Sigmoid colon (tissue), 6 donors: ENCODE measurements at regions not wholly inside any gene's neighbourhood (a gene's known extent, or its start where the extent isn't known, plus 50 kb on each side); places are given as distances from the start of the nearest gene placed in this dataset.

Experiments
- DNase-seq: peaks from one replicate; pipeline ENCODE4 v3.0.0-alpha.2; 2019
- H3K27ac ChIP-seq, 4 donors: fragments of 200-600 bp; sonication (generic); one replicate each; pipeline ENCODE4 v1.5.1; 2016 to 2019; ENCODE audit warnings: mild to moderate bottlenecking in 1 of 4
- H3K27me3 ChIP-seq, 3 donors: fragments of 200-600 bp; sonication (generic); one replicate each; pipeline ENCODE4 v1.5.1; 2019; ENCODE audit warnings: mild to moderate bottlenecking in 1 of 3
- H3K36me3 ChIP-seq, 4 donors: fragments of 200-600 bp; sonication (generic); one replicate each; pipeline ENCODE4 v1.5.1; 2016 to 2019
- H3K4me1 ChIP-seq, 4 donors: fragments of 200-600 bp; sonication (generic); one replicate each; pipeline ENCODE4 v1.5.1; 2017 to 2019
- H3K4me3 ChIP-seq, 4 donors: fragments of 200-600 bp; sonication (generic); one replicate each; pipeline ENCODE4 v1.5.1; 2017 to 2019; ENCODE audit warnings: mild to moderate bottlenecking in 2 of 4, moderate library complexity in 1 of 4
- H3K9me3 ChIP-seq, 4 donors: fragments of 200-600 bp in 3 of 4; sonication (generic) in 3 of 4; one replicate each; pipeline versions ENCODE4 v1.5.1 to v1.6.1; 2013 to 2019
- CTCF ChIP-seq, 4 experiments: fragments of 450-650 bp in 3 of 4; fragments of 200-600 bp in 1 of 4; IDR thresholded peaks; one replicate each; pipeline ENCODE4 v1.5.1; 2016 to 2019; ENCODE audit warnings: antibody characterized with exemption in 4 of 4, mild to moderate bottlenecking in 3 of 4, moderate library complexity in 2 of 4
- EP300 ChIP-seq, 4 donors: sonication (generic); formaldehyde crosslinking; IDR thresholded peaks; one replicate each; pipeline ENCODE4 v1.6.1; 2017; ENCODE audit warnings: antibody characterized with exemption in 4 of 4
- POLR2A ChIP-seq, 2 donors: fragments of 450-650 bp; IDR thresholded peaks; one replicate each; pipeline ENCODE4 v1.6.1; 2016; ENCODE audit warnings: antibody characterized with exemption in 2 of 2, mild to moderate bottlenecking in 2 of 2, moderate library complexity in 2 of 2
- POLR2AphosphoS5 ChIP-seq, 4 donors: sonication (generic); formaldehyde crosslinking; IDR thresholded peaks; one replicate each; pipeline ENCODE4 v1.6.1; 2017; ENCODE audit warnings: antibody characterized with exemption in 4 of 4
- WGBS, 2 donors: extraction: QIAGEN DNeasy Blood & Tissue Kit; methylation state at CpG; one replicate each; pipeline ENCODE4 v1.1.7; 2013; 5-methylcytosine and 5-hydroxymethylcytosine counted together
- intact Hi-C: fragments of 100-400 bp; cut with DNase I; formaldehyde crosslinking; loops from one replicate; pipeline ENCODE4 v1.15.1; 2023
- donor health status: healthy with polysubstance abuse.
- donor health status: healthy.

GRCh38 chr6:164911873-164912580, 397.4 kb downstream of the C6orf118 start:
- H3K9me3 ChIP-seq: peaks cover 0 to 3% (median 0%) of the 10 kb centered on the region in 4 donors
- no peak for TF ChIP-seq POLR2A (IDR thresholded peaks at IDR 0.05)
- TF ChIP-seq CTCF (IDR thresholded peaks at IDR 0.05): no peak
- TF ChIP-seq EP300 (IDR thresholded peaks at IDR 0.05): no peak
- TF ChIP-seq POLR2AphosphoS5 (IDR thresholded peaks at IDR 0.05): no peak
- WGBS, 2 donors: 48 to 51% methylated on average over 6 of the region's 6 CpGs

GRCh38 chr6:164911151-164911550, 398.3 kb downstream of the C6orf118 start:
- Histone ChIP-seq H3K36me3 (no peaks in the 10 kb centered on the region), H3K27ac (no peak overlapping the region), H3K4me1 (peaks cover 0 to 14% (median 8%) of the 10 kb centered on the region in 4 donors), H3K27me3 (no peaks in the 10 kb centered on the region), H3K4me3 (no peak overlapping the region), H3K9me3 (no peaks in the 10 kb centered on the region)
- TF ChIP-seq CTCF (IDR thresholded peaks at IDR 0.05) (no peak), POLR2A (IDR thresholded peaks at IDR 0.05) (no peak), EP300 (IDR thresholded peaks at IDR 0.05) (no peak), POLR2AphosphoS5 (IDR thresholded peaks at IDR 0.05) (no peak)
- DNase-seq: no peak
- intact Hi-C loops: no loop called here
- WGBS, 2 donors: 79 to 83% methylated on average over 2 of the region's 2 CpGs

More at GRCh38 chr6:164911873-164912580, 397.4 kb downstream of the C6orf118 start:
- Histone ChIP-seq H3K27me3 (no peaks in the 10 kb centered on the region), H3K4me3 (peak overlapping the region in 1 of 4 donors; percentile 4), H3K4me1 (peaks cover 0 to 14% (median 8%) of the 10 kb centered on the region in 4 donors), H3K27ac (no peak overlapping the region), H3K36me3 (no peaks in the 10 kb centered on the region)
- intact Hi-C loops: no loop called here
- DNase-seq: no peak

GRCh38 chr6:164906766-164907165, 402.6 kb downstream of the C6orf118 start:
- no peaks in the 10 kb centered on the region for H3K9me3 ChIP-seq
- H3K27ac ChIP-seq: no peak overlapping the region
- H3K4me1 ChIP-seq: peaks cover 0 to 10% (median 2%) of the 10 kb centered on the region in 4 donors
- TF ChIP-seq EP300 (IDR thresholded peaks at IDR 0.05): no peak
- H3K36me3 ChIP-seq: no peaks in the 10 kb centered on the region
- no peaks in the 10 kb centered on the region for H3K27me3 ChIP-seq
- intact Hi-C loops: no loop called here
- DNase-seq: no peak
- no peak overlapping the region for H3K4me3 ChIP-seq

- TF ChIP-seq CTCF (IDR thresholded peaks at IDR 0.05): no peak
- TF ChIP-seq EP300 (IDR thresholded peaks at IDR 0.05): no peak
- no peak for TF ChIP-seq POLR2AphosphoS5 (IDR thresholded peaks at IDR 0.05)
- no peak for TF ChIP-seq POLR2A (IDR thresholded peaks at IDR 0.05)
- no peaks in the 10 kb centered on the region for H3K36me3 ChIP-seq
Observed at GRCh38 chr6:164905311-164905710, 404.1 kb downstream of the C6orf118 start.

GRCh38 chr6:164898412-164898811, 411.0 kb downstream of the C6orf118 start:
- no peak for TF ChIP-seq EP300 (IDR thresholded peaks at IDR 0.05)
- no peak for TF ChIP-seq CTCF (IDR thresholded peaks at IDR 0.05)
- no peak for TF ChIP-seq POLR2A (IDR thresholded peaks at IDR 0.05)
- no peak for TF ChIP-seq POLR2AphosphoS5 (IDR thresholded peaks at IDR 0.05)
- no peak overlapping the region for H3K27ac ChIP-seq
- no peaks in the 10 kb centered on the region for H3K36me3 ChIP-seq
- no peaks in the 10 kb centered on the region for H3K4me1 ChIP-seq
- no peak for DNase-seq
- H3K9me3 ChIP-seq: no peaks in the 10 kb centered on the region
- no peak overlapping the region for H3K4me3 ChIP-seq
- no peaks in the 10 kb centered on the region for H3K27me3 ChIP-seq
- intact Hi-C loops: no loop called here
- 70 to 75% methylated on average over 2 of the region's 2 CpGs for WGBS, 2 donors

More at GRCh38 chr6:164905311-164905710, 404.1 kb downstream of the C6orf118 start:
- Histone ChIP-seq H3K4me3 (no peak overlapping the region), H3K9me3 (no peaks in the 10 kb centered on the region), H3K27me3 (no peaks in the 10 kb centered on the region), H3K27ac (no peak overlapping the region), H3K4me1 (no peaks in the 10 kb centered on the region)
- DNase-seq: no peak
- intact Hi-C loops: no loop called here
